ENCODE measurements at regions not wholly inside any gene's neighbourhood (a gene's known extent, or its start where the extent isn't known, plus 50 kb on each side); places are given as distances from the start of the nearest gene placed in this dataset.

GRCh38 chr2:129377078-129377469, 602.4 kb upstream of the RAB6C start:
- ChIA-PET POLR2A (no interaction called here), CTCF (no interaction called here)
- no peaks in the 10 kb centered on the region for H3K27me3 ChIP-seq (ENCODE audit: control insufficient read depth in 2 of 2, insufficient read depth in 2 of 2, low read length in 2 of 2)
- dilution Hi-C loops (cut with MboI; ENCODE audit: extremely low pct_ligation_motif_present, low sequenced_read_pairs) (no loop called here), intact Hi-C loops (cut with micrococcal nuclease) (no loop called here)
- DNase-seq (ENCODE audit: low read depth, low spot score) (no peak), FAIRE-seq (no peak)
- H3K4me3 ChIP-seq (replicated peaks in 1 of 3; ENCODE audit: insufficient read depth in 1 of 3, low read depth in 1 of 3, low read length in 3 of 3) = no peak overlapping the region
- no peak overlapping the region for H3K4me2 ChIP-seq (ENCODE audit: insufficient read depth, low read length)
- no peak overlapping the region for H3K27ac ChIP-seq (ENCODE audit: insufficient read depth, low read depth, low read length)
- no peaks in the 10 kb centered on the region for H4K20me1 ChIP-seq (replicated peaks; ENCODE audit: control insufficient read depth, extremely low read depth, insufficient read depth, low read length)
- H3K9me3 ChIP-seq (replicated peaks; ENCODE audit: control insufficient read depth, insufficient read depth, low read length) = peaks cover 16% of the 10 kb centered on the region
- H3K79me2 ChIP-seq (ENCODE audit: control insufficient read depth, insufficient read depth, low read length) = no peaks in the 10 kb centered on the region
- TF ChIP-seq MYC (IDR thresholded peaks at IDR 0.05; ENCODE audit: low read depth, low read length) = no peak
- H3K9ac ChIP-seq (replicated peaks; ENCODE audit: extremely low read depth, insufficient read depth, low read length) = no peak overlapping the region
- no peaks in the 10 kb centered on the region for H3K9me1 ChIP-seq (replicated peaks; ENCODE audit: control insufficient read depth, extremely low read depth, insufficient read depth, low read length)
- H2AFZ ChIP-seq (ENCODE audit: low read depth, low read length) = no peak overlapping the region
- BruUV-seq (replicated peaks) = no TSS peak
- H3K36me3 ChIP-seq (ENCODE audit: control insufficient read depth in 2 of 2, extremely low read depth in 1 of 2, insufficient read depth in 2 of 2, low read length in 2 of 2) = no peaks in the 10 kb centered on the region
- H3K4me1 ChIP-seq (ENCODE audit: control insufficient read depth, extremely low read depth, insufficient read depth, low read length) = no peaks in the 10 kb centered on the region

- Histone ChIP-seq H3K9me1 (replicated peaks; ENCODE audit: control insufficient read depth, extremely low read depth, insufficient read depth, low read length) (no peaks in the 10 kb centered on the region), H3K4me1 (ENCODE audit: control insufficient read depth, extremely low read depth, insufficient read depth, low read length) (no peaks in the 10 kb centered on the region), H3K27me3 (ENCODE audit: control insufficient read depth in 2 of 2, insufficient read depth in 2 of 2, low read length in 2 of 2) (no peaks in the 10 kb centered on the region), H2AFZ (ENCODE audit: low read depth, low read length) (no peak overlapping the region), H3K9ac (replicated peaks; ENCODE audit: extremely low read depth, insufficient read depth, low read length) (no peak overlapping the region), H4K20me1 (replicated peaks; ENCODE audit: control insufficient read depth, extremely low read depth, insufficient read depth, low read length) (no peaks in the 10 kb centered on the region), H3K4me3 (replicated peaks in 1 of 3; ENCODE audit: insufficient read depth in 1 of 3, low read depth in 1 of 3, low read length in 3 of 3) (no peak overlapping the region), H3K79me2 (ENCODE audit: control insufficient read depth, insufficient read depth, low read length) (no peaks in the 10 kb centered on the region), H3K4me2 (ENCODE audit: insufficient read depth, low read length) (no peak overlapping the region), H3K9me3 (replicated peaks; ENCODE audit: control insufficient read depth, insufficient read depth, low read length) (peaks cover 16% of the 10 kb centered on the region), H3K36me3 (ENCODE audit: control insufficient read depth in 2 of 2, extremely low read depth in 1 of 2, insufficient read depth in 2 of 2, low read length in 2 of 2) (no peaks in the 10 kb centered on the region), H3K27ac (ENCODE audit: insufficient read depth, low read depth, low read length) (no peak overlapping the region)
- POLR2A ChIA-PET = no interaction called here
- dilution Hi-C loops (cut with MboI; ENCODE audit: extremely low pct_ligation_motif_present, low sequenced_read_pairs) = no loop called here
- intact Hi-C loops (cut with micrococcal nuclease) = no loop called here
- CTCF ChIA-PET = no interaction called here
- DNase-seq (ENCODE audit: low read depth, low spot score) = no peak
- TF ChIP-seq EZH2 (IDR thresholded peaks at IDR 0.05; ENCODE audit: borderline replicate concordance, low read depth, low read length, severe bottlenecking) = no peak
- TF ChIP-seq CTCF (IDR thresholded peaks at IDR 0.05; ENCODE audit: extremely low read depth in 1 of 2, insufficient read depth in 1 of 2, low read depth in 1 of 2, low read length in 2 of 2) = no peak
- TF ChIP-seq JUN (IDR thresholded peaks at IDR 0.05; ENCODE audit: borderline replicate concordance, insufficient read depth, insufficient read length, low read depth) = no peak
- no peak for TF ChIP-seq POLR2AphosphoS5 (IDR thresholded peaks at IDR 0.05; ENCODE audit: insufficient read depth, low read depth, low read length)
- no peak for TF ChIP-seq GATA2 (IDR thresholded peaks at IDR 0.05; ENCODE audit: insufficient read depth, insufficient read length, low read depth, low read length)
- TF ChIP-seq POLR2A (IDR thresholded peaks at IDR 0.05; ENCODE audit: low read depth, low read length) = no peak
- TF ChIP-seq MYC (IDR thresholded peaks at IDR 0.05; ENCODE audit: low read depth, low read length) = no peak
- TF ChIP-seq MAX (IDR thresholded peaks at IDR 0.05; ENCODE audit: insufficient read depth, insufficient read length) = no peak
- no peak for TF ChIP-seq FOS (IDR thresholded peaks at IDR 0.05; ENCODE audit: borderline replicate concordance, insufficient read depth, low read length)
- no peak for FAIRE-seq
- BruUV-seq (replicated peaks) = no TSS peak
These were observed 601.3 kb upstream of the RAB6C start for GRCh38 chr2:129378186-129378585.
